HEK293 (cell line): ENCODE measurements at regions not wholly inside any gene's neighbourhood (a gene's known extent, or its start where the extent isn't known, plus 50 kb on each side); places are given as distances from the start of the nearest gene placed in this dataset.

Experiments
- CTCF ChIA-PET: fragments of 350-600 bp; formaldehyde crosslinking; extraction: SDS; loops from one replicate; lab custom pipeline; 2021; ENCODE audit warnings: antibody characterized with exemption; lab: Yijun Ruan, JAX
- POLR2A ChIA-PET: fragments of 300-600 bp; formaldehyde crosslinking; extraction: SDS; loops from one replicate; lab custom pipeline; 2020; ENCODE audit warnings: antibody characterized with exemption, inconsistent platforms; lab: Yijun Ruan, JAX
- H3K27ac ChIP-seq: fragments of 200-500 bp; sonication (Bioruptor generic); 2 replicates; pipeline ENCODE4 v1.5.1; 2014; ENCODE audit warnings: low read depth, low read length, control low read depth, inconsistent platforms; ENCODE audit errors: extremely low read depth
- H3K36me3 ChIP-seq, 2 experiments: fragments of 200-500 bp in 1 of 2; sonication (Bioruptor generic) in 1 of 2; 1 replicate in 1 of 2; 2 replicates in 1 of 2; pipeline ENCODE4 v1.5.1; 2014 to 2017; ENCODE audit warnings: inconsistent platforms in 2 of 2, low read length in 2 of 2; ENCODE audit not compliant: control insufficient read depth in 2 of 2, insufficient read depth in 1 of 2
- H3K4me1 ChIP-seq: fragments of 200-500 bp; sonication (Bioruptor generic); 2 replicates; pipeline ENCODE4 v1.5.1; 2014; ENCODE audit warnings: mild to moderate bottlenecking, low read length, inconsistent platforms; ENCODE audit not compliant: control insufficient read depth, insufficient read depth
- H3K4me3 ChIP-seq: 2 replicates; pipeline ENCODE4 v1.5.1; 2011; ENCODE audit warnings: low read depth, mild to moderate bottlenecking, control low read depth, low read length, moderate library complexity
- H3K9me3 ChIP-seq: fragments of 200-500 bp; sonication (Bioruptor generic); 2 replicates; pipeline ENCODE4 v1.5.1; 2014; ENCODE audit warnings: low read depth, low read length, inconsistent platforms; ENCODE audit not compliant: control insufficient read depth, insufficient read depth
- GFI1B ChIP-seq: fragments of 450-650 bp; formaldehyde crosslinking; IDR thresholded peaks from 2 replicates; pipeline ENCODE4 v1.5.1; 2016; ENCODE audit warnings: missing biosample characterization, missing genetic modification characterization
- GLI4 ChIP-seq: fragments of 450-650 bp; formaldehyde crosslinking; IDR thresholded peaks from 2 replicates; pipeline ENCODE4 v1.5.1; 2016; ENCODE audit warnings: missing biosample characterization, missing genetic modification characterization
- KLF10 ChIP-seq: fragments of 450-650 bp; IDR thresholded peaks from 2 replicates; pipeline ENCODE4 v1.5.1; 2018; ENCODE audit warnings: missing biosample characterization, mild to moderate bottlenecking, missing genetic modification characterization
- RBAK ChIP-seq: fragments of 450-650 bp; formaldehyde crosslinking; IDR thresholded peaks from 2 replicates; pipeline ENCODE4 v1.5.1; 2016; ENCODE audit warnings: missing biosample characterization, missing genetic modification characterization
- SALL2 ChIP-seq: fragments of 450-650 bp; formaldehyde crosslinking; IDR thresholded peaks from 2 replicates; pipeline ENCODE4 v1.5.0; 2017; ENCODE audit warnings: missing biosample characterization, mild to moderate bottlenecking, missing genetic modification characterization, borderline replicate concordance
- ZEB2 ChIP-seq: fragments of 450-650 bp; formaldehyde crosslinking; IDR thresholded peaks from 2 replicates; pipeline ENCODE4 v1.5.1; 2016; ENCODE audit warnings: missing biosample characterization, missing genetic modification characterization
- ZFP37 ChIP-seq: fragments of 450-650 bp; formaldehyde crosslinking; IDR thresholded peaks from 2 replicates; pipeline ENCODE4 v1.5.1; 2016; ENCODE audit warnings: missing biosample characterization, missing genetic modification characterization
- ZFP69B ChIP-seq: fragments of 450-650 bp; formaldehyde crosslinking; IDR thresholded peaks from 2 replicates; pipeline ENCODE4 v1.5.1; 2016; ENCODE audit warnings: missing biosample characterization, missing genetic modification characterization
- ZNF10 ChIP-seq: fragments of 450-650 bp; formaldehyde crosslinking; IDR thresholded peaks from 2 replicates; pipeline ENCODE4 v1.5.1; 2017; ENCODE audit warnings: missing biosample characterization, missing genetic modification characterization
- ZNF112 ChIP-seq: fragments of 450-650 bp; formaldehyde crosslinking; IDR thresholded peaks from 2 replicates; pipeline ENCODE4 v1.5.0; 2017; ENCODE audit warnings: missing biosample characterization, missing genetic modification characterization
- ZNF114 ChIP-seq: fragments of 450-650 bp; formaldehyde crosslinking; IDR thresholded peaks from 2 replicates; pipeline ENCODE4 v1.5.0; 2017; ENCODE audit warnings: missing biosample characterization, missing genetic modification characterization
- ZNF324 ChIP-seq: fragments of 450-650 bp; formaldehyde crosslinking; IDR thresholded peaks from 2 replicates; pipeline ENCODE4 v1.5.1; 2016; ENCODE audit warnings: missing biosample characterization, missing genetic modification characterization
- ZNF501 ChIP-seq: fragments of 450-650 bp; formaldehyde crosslinking; IDR thresholded peaks from 2 replicates; pipeline ENCODE4 v1.5.1; 2016; ENCODE audit warnings: missing biosample characterization, missing genetic modification characterization
- ZNF510 ChIP-seq: fragments of 450-650 bp; formaldehyde crosslinking; IDR thresholded peaks from 2 replicates; pipeline ENCODE4 v1.5.1; 2018; ENCODE audit warnings: mild to moderate bottlenecking, missing genetic modification characterization, missing biosample characterization; ENCODE audit not compliant: insufficient replicate concordance
- ZNF529 ChIP-seq: fragments of 450-650 bp; formaldehyde crosslinking; IDR thresholded peaks from 2 replicates; pipeline ENCODE4 v1.5.1; 2017; ENCODE audit warnings: missing genetic modification characterization, missing biosample characterization; ENCODE audit not compliant: insufficient replicate concordance
- ZNF558 ChIP-seq: fragments of 450-650 bp; formaldehyde crosslinking; IDR thresholded peaks from 2 replicates; pipeline ENCODE4 v1.5.1; 2016; ENCODE audit warnings: missing biosample characterization, missing genetic modification characterization
- ZNF621 ChIP-seq: fragments of 450-650 bp; formaldehyde crosslinking; IDR thresholded peaks from 2 replicates; pipeline ENCODE4 v1.5.1; 2017; ENCODE audit warnings: missing biosample characterization, missing genetic modification characterization
- TF ChIP-seq, protein P1 (sequence below): fragments of 450-650 bp; formaldehyde crosslinking; IDR thresholded peaks from 2 replicates; pipeline ENCODE4 v1.5.1; 2016; ENCODE audit warnings: missing biosample characterization, missing genetic modification characterization, low read depth
- TF ChIP-seq, protein P2 (sequence below): fragments of 450-650 bp; formaldehyde crosslinking; IDR thresholded peaks from 2 replicates; pipeline ENCODE4 v1.5.1; 2016; ENCODE audit warnings: missing biosample characterization, missing genetic modification characterization
- TF ChIP-seq, protein P3 (sequence below): fragments of 450-650 bp; formaldehyde crosslinking; IDR thresholded peaks from 2 replicates; pipeline ENCODE4 v1.5.1; 2016; ENCODE audit warnings: missing biosample characterization, missing genetic modification characterization
- TF ChIP-seq, protein P4 (sequence below): fragments of 450-650 bp; formaldehyde crosslinking; IDR thresholded peaks from 2 replicates; pipeline ENCODE4 v1.5.1; 2016; ENCODE audit warnings: missing biosample characterization, missing genetic modification characterization
- TF ChIP-seq, protein P5 (sequence below): fragments of 450-650 bp; formaldehyde crosslinking; IDR thresholded peaks from 2 replicates; pipeline ENCODE4 v1.5.1; 2016; ENCODE audit warnings: missing biosample characterization, missing genetic modification characterization, borderline replicate concordance

DNA sequence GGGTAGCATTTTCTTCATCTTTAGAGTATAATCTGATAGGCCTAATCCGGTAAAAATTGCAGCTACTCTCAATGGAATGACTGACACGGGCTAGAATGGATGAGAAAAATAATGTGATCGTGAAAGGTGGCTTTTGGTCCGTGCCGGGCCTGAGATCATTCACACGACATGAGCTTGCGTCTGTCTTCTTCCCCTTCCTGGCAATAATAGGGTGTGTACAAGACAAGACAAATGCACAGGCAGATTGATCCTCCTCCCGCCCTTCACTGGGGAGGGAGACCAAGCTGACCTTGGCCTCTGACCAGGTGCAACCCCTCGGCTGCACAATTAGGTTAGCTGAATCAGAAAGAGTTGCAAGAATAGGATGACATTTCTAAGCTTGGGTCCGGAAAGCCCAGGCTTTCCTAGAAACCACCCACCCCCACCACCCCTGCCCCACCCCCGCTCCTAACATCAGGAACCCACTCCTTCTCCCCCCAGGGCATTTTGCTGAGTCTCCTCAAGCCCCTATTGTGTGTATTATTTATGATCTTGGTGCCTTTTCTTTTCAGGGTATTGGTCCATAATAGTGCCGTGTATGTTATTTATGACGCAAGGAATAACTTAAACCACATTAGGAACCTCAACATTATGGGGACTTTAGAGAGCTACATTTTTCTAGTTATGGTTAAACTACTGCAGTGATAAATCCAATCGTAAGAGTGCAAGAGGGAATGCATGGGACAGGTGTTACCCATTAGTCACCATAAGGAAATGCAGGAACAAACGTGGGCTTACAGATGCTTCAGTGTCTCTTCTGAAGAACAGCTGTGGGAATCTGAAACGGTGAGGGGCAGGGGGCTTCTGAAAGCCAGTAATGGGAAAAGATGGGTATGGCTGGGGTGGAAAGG lies 540.1 kb upstream of the PSMD7 start (continued):
- TF ChIP-seq, protein P1, sequence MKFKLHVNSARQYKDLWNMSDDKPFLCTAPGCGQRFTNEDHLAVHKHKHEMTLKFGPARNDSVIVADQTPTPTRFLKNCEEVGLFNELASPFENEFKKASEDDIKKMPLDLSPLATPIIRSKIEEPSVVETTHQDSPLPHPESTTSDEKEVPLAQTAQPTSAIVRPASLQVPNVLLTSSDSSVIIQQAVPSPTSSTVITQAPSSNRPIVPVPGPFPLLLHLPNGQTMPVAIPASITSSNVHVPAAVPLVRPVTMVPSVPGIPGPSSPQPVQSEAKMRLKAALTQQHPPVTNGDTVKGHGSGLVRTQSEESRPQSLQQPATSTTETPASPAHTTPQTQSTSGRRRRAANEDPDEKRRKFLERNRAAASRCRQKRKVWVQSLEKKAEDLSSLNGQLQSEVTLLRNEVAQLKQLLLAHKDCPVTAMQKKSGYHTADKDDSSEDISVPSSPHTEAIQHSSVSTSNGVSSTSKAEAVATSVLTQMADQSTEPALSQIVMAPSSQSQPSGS (tag by site-specific recombination): no peak
- TF ChIP-seq ZNF510 (tag by site-specific recombination): no peak

DNA sequence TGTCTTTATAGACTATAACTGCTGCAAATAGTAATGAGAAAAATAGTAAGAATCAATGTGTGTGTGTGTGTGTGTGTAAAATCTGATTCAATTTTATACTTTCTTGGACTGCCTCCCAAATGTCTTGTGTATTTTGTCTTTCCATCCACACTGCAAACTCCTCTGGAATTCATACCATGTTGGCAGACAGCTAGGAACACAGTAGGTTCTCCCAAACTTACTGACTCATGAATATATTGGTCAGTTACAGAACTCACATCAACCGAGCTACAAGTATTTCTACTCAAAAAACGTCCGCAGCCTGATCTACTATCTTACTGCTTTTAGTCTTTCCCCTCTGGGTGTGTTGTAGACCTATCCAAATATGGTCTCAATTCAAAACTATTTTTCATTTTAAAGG lies 542.7 kb upstream of the PSMD7 start:
- 0 out of 2 replicates have a peak, but pooled peaks cover 6% of the 10 kb centered on the region for H3K4me1 ChIP-seq
- TF ChIP-seq, protein P2, sequence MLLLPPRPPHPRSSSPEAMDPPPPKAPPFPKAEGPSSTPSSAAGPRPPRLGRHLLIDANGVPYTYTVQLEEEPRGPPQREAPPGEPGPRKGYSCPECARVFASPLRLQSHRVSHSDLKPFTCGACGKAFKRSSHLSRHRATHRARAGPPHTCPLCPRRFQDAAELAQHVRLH (tag by site-specific recombination): no peak
- TF ChIP-seq ZFP69B (tag by site-specific recombination) (no peak), RBAK (tag by site-specific recombination) (no peak), ZNF558 (tag by site-specific recombination) (no peak), ZFP37 (tag by site-specific recombination) (no peak), KLF10 (tag by site-specific recombination) (no peak), ZNF529 (no peak), GFI1B (tag by site-specific recombination) (no peak), SALL2 (tag by site-specific recombination) (no peak), ZNF114 (tag by site-specific recombination) (no peak), ZNF324 (tag by site-specific recombination) (no peak), ZEB2 (tag by site-specific recombination) (no peak), ZNF10 (tag by site-specific recombination) (no peak), ZNF112 (tag by site-specific recombination) (no peak), ZNF621 (tag by site-specific recombination) (no peak), GLI4 (tag by site-specific recombination) (no peak), ZNF501 (tag by site-specific recombination) (no peak)
- TF ChIP-seq, protein P3, sequence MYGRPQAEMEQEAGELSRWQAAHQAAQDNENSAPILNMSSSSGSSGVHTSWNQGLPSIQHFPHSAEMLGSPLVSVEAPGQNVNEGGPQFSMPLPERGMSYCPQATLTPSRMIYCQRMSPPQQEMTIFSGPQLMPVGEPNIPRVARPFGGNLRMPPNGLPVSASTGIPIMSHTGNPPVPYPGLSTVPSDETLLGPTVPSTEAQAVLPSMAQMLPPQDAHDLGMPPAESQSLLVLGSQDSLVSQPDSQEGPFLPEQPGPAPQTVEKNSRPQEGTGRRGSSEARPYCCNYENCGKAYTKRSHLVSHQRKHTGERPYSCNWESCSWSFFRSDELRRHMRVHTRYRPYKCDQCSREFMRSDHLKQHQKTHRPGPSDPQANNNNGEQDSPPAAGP: no peak
- TF ChIP-seq, protein P4, sequence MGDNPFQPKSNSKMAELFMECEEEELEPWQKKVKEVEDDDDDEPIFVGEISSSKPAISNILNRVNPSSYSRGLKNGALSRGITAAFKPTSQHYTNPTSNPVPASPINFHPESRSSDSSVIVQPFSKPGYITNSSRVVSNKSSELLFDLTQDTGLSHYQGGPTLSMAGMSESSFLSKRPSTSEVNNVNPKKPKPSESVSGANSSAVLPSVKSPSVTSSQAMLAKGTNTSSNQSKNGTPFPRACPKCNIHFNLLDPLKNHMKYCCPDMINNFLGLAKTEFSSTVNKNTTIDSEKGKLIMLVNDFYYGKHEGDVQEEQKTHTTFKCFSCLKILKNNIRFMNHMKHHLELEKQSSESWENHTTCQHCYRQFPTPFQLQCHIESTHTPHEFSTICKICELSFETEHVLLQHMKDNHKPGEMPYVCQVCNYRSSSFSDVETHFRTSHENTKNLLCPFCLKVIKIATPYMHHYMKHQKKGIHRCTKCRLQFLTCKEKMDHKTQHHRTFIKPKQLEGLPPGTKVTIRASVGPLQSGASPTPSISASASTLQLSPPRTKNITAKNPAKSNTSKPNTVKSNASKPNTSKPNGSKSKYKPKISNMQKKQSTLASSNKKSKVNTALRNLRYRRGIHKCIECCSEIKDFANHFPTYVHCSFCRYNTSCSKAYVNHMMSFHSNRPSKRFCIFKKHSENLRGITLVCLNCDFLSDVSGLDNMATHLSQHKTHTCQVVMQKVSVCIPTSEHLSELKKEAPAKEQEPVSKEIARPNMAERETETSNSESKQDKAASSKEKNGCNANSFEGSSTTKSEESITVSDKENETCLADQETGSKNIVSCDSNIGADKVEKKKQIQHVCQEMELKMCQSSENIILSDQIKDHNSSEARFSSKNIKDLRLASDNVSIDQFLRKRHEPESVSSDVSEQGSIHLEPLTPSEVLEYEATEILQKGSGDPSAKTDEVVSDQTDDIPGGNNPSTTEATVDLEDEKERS (tag by site-specific recombination): no peak
- TF ChIP-seq, protein P5, sequence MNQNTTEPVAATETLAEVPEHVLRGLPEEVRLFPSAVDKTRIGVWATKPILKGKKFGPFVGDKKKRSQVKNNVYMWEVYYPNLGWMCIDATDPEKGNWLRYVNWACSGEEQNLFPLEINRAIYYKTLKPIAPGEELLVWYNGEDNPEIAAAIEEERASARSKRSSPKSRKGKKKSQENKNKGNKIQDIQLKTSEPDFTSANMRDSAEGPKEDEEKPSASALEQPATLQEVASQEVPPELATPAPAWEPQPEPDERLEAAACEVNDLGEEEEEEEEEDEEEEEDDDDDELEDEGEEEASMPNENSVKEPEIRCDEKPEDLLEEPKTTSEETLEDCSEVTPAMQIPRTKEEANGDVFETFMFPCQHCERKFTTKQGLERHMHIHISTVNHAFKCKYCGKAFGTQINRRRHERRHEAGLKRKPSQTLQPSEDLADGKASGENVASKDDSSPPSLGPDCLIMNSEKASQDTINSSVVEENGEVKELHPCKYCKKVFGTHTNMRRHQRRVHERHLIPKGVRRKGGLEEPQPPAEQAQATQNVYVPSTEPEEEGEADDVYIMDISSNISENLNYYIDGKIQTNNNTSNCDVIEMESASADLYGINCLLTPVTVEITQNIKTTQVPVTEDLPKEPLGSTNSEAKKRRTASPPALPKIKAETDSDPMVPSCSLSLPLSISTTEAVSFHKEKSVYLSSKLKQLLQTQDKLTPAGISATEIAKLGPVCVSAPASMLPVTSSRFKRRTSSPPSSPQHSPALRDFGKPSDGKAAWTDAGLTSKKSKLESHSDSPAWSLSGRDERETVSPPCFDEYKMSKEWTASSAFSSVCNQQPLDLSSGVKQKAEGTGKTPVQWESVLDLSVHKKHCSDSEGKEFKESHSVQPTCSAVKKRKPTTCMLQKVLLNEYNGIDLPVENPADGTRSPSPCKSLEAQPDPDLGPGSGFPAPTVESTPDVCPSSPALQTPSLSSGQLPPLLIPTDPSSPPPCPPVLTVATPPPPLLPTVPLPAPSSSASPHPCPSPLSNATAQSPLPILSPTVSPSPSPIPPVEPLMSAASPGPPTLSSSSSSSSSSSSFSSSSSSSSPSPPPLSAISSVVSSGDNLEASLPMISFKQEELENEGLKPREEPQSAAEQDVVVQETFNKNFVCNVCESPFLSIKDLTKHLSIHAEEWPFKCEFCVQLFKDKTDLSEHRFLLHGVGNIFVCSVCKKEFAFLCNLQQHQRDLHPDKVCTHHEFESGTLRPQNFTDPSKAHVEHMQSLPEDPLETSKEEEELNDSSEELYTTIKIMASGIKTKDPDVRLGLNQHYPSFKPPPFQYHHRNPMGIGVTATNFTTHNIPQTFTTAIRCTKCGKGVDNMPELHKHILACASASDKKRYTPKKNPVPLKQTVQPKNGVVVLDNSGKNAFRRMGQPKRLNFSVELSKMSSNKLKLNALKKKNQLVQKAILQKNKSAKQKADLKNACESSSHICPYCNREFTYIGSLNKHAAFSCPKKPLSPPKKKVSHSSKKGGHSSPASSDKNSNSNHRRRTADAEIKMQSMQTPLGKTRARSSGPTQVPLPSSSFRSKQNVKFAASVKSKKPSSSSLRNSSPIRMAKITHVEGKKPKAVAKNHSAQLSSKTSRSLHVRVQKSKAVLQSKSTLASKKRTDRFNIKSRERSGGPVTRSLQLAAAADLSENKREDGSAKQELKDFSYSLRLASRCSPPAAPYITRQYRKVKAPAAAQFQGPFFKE (tag by site-specific recombination): no peak
- TF ChIP-seq, all 188 proteins: peak for 0
- H3K9me3 ChIP-seq: no peaks in the 10 kb centered on the region
- ChIA-PET POLR2A (no interaction called here), CTCF (no interaction called here)
- H3K27ac ChIP-seq: no peak overlapping the region
- H3K36me3 ChIP-seq: no peaks in the 10 kb centered on the region
- H3K4me3 ChIP-seq: no peak overlapping the region
